H1 (cell line): ENCODE measurements at regions not wholly inside any gene's neighbourhood (a gene's known extent, or its start where the extent isn't known, plus 50 kb on each side); places are given as distances from the start of the nearest gene placed in this dataset.

ENCODE experiments used
- MAFK ChIP-seq: IDR thresholded peaks from 2 replicates; pipeline ENCODE4 v1.6.1; 2012; ENCODE audit warnings: low read depth, mild to moderate bottlenecking, improper control_type of control experiment, low read length
- POLR2A ChIP-seq, 2 experiments: IDR thresholded peaks; 1 replicate in 1 of 2; 2 replicates in 1 of 2; pipeline ENCODE4 v1.6.1; 2011; ENCODE audit warnings: low read depth in 2 of 2, low read length in 2 of 2, mild to moderate bottlenecking in 2 of 2; ENCODE audit errors: control extremely low read depth in 1 of 2
- POLR2AphosphoS5 ChIP-seq: IDR thresholded peaks from 2 replicates; pipeline ENCODE4 v1.6.1; 2011; ENCODE audit warnings: low read depth, low read length
- RBBP5 ChIP-seq: IDR thresholded peaks from 2 replicates; pipeline ENCODE4 v1.7.1; 2012; ENCODE audit warnings: low read depth, mild to moderate bottlenecking, inconsistent platforms, low read length, moderate library complexity, borderline replicate concordance
- SIN3A ChIP-seq, 2 experiments: IDR thresholded peaks in 1 of 2; conservative IDR thresholded peaks in 1 of 2; 2 replicates each; pipeline ENCODE4 v1.6.1; 2011 to 2012; ENCODE audit warnings: low read length in 2 of 2, improper control_type of control experiment in 1 of 2, low read depth in 1 of 2, mild to moderate bottlenecking in 1 of 2
- TAF1 ChIP-seq: IDR thresholded peaks from 2 replicates; pipeline ENCODE4 v1.6.1; 2011; ENCODE audit warnings: mild to moderate bottlenecking, low read depth, low read length
- TCF12 ChIP-seq: IDR thresholded peaks from 2 replicates; pipeline ENCODE4 v1.6.1; 2011; ENCODE audit warnings: low read depth, mild to moderate bottlenecking, low read length
- TF ChIP-seq, protein P1 (sequence below), 3 experiments: IDR thresholded peaks; 1 replicate in 2 of 3; 2 replicates in 1 of 3; pipeline versions ENCODE4 v1.5.1 to v1.6.1; 2011; ENCODE audit warnings: low read length in 3 of 3, mild to moderate bottlenecking in 3 of 3, inconsistent platforms in 2 of 3, low read depth in 1 of 3, moderate library complexity in 1 of 3; ENCODE audit not compliant: insufficient read depth in 1 of 3; ENCODE audit errors: control extremely low read depth in 1 of 3

DNA sequence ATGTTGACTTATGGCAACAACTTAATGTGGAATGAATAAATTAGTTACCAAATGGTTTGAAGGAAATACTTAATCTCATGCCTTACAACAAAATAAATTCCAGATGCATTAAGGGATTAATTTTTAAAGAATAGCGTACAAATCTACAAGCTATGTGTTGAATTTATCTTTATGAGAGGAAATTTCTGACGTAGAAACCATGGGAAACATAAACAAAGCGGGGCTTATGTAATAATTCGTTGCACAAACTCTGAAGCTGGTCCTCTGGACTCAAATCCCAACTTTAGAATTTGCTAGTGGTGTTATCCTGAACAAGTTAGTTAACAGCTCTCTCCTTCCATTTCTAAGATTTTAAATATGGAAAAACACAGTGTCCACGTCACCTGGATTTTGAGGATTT is 137.4 kb upstream of the CALCR start:
- no peak for TF ChIP-seq RBBP5
- no peak for TF ChIP-seq MAFK
- TF ChIP-seq, protein P1, sequence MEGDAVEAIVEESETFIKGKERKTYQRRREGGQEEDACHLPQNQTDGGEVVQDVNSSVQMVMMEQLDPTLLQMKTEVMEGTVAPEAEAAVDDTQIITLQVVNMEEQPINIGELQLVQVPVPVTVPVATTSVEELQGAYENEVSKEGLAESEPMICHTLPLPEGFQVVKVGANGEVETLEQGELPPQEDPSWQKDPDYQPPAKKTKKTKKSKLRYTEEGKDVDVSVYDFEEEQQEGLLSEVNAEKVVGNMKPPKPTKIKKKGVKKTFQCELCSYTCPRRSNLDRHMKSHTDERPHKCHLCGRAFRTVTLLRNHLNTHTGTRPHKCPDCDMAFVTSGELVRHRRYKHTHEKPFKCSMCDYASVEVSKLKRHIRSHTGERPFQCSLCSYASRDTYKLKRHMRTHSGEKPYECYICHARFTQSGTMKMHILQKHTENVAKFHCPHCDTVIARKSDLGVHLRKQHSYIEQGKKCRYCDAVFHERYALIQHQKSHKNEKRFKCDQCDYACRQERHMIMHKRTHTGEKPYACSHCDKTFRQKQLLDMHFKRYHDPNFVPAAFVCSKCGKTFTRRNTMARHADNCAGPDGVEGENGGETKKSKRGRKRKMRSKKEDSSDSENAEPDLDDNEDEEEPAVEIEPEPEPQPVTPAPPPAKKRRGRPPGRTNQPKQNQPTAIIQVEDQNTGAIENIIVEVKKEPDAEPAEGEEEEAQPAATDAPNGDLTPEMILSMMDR (IDR thresholded peaks at IDR 0.05; ENCODE audit: control extremely low read depth in 1 of 3, insufficient read depth in 1 of 3, low read depth in 1 of 3, low read length in 3 of 3) = no peak
- TF ChIP-seq SIN3A (conservative IDR thresholded peaks at IDR 0.05 in 1 of 2, IDR thresholded peaks at IDR 0.05 in 1 of 2; ENCODE audit: low read depth in 1 of 2, low read length in 2 of 2) = no peak
- TF ChIP-seq TCF12 = no peak
- no peak for TF ChIP-seq POLR2AphosphoS5
- TF ChIP-seq TAF1 = no peak
- no peak for TF ChIP-seq POLR2A (IDR thresholded peaks at IDR 0.05; ENCODE audit: control extremely low read depth in 1 of 2, low read depth in 2 of 2, low read length in 2 of 2)
